Epithelial cell of esophagus (primary cell): ENCODE measurements at regions not wholly inside any gene's neighbourhood (a gene's known extent, or its start where the extent isn't known, plus 50 kb on each side); places are given as distances from the start of the nearest gene placed in this dataset.

Experiments used
- DNase-seq: peaks from one replicate; pipeline ENCODE4 v3.0.0; 2010; ENCODE audit warnings: low read depth
- H3K4me3 ChIP-seq: 2 replicates; pipeline ENCODE4 v1.5.1; 2011; ENCODE audit warnings: mild to moderate bottlenecking, low read length, control low read depth
- CTCF ChIP-seq: IDR thresholded peaks from 2 replicates; pipeline ENCODE4 v1.5.1; 2011; ENCODE audit warnings: low read depth, mild to moderate bottlenecking, low read length, control low read depth, inconsistent platforms; ENCODE audit not compliant: insufficient read depth; ENCODE audit errors: missing control alignments

GRCh38 chr5:121313886-121314285 lies 537.8 kb upstream of the FTMT start:
- H3K4me3 ChIP-seq = no peak overlapping the region
- no peak for DNase-seq
- TF ChIP-seq CTCF = no peak

DNA sequence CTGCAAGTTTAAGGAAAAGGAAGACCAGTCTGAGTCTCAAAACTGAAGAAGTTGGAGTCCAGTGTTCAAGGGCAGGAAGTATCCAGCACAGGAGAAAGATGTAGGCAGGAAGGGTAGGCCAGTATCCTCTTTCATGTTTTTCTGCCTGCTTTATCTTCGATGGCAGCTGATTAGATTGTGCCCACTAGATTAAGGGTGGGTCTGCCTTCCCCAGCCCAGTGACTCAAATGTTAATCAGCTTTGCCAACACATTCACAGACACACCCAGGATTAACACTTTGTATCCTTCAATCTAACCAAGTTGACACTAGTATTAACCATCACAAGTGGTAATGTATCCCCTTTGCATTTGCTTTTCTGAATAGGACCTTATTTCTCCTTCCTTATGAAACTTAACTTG lies 535.9 kb upstream of the FTMT start:
- peak; percentile 62 for DNase-seq
- no peak for TF ChIP-seq CTCF
- no peak overlapping the region for H3K4me3 ChIP-seq

DNA sequence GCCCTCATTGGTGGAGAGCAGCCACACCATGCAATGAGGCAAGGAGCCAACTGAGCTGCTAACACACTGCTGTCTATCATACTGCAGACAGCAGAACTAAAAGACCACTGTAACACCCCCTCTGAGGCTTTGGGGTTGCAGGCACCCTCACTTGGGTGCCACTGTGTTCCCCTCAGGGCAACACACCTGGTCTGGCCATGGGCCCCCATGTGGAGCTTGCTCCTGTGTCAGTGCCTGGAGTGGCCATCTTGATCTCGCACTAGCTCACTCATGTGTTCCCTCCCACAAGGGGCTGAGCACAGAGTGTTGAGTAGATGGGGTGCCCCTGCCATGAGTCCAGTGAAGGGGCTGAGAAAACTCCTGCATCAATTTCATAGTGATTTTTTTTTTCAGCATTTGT lies 532.4 kb upstream of the FTMT start:
- TF ChIP-seq CTCF = no peak
- no peak overlapping the region for H3K4me3 ChIP-seq
- no peak for DNase-seq

DNA sequence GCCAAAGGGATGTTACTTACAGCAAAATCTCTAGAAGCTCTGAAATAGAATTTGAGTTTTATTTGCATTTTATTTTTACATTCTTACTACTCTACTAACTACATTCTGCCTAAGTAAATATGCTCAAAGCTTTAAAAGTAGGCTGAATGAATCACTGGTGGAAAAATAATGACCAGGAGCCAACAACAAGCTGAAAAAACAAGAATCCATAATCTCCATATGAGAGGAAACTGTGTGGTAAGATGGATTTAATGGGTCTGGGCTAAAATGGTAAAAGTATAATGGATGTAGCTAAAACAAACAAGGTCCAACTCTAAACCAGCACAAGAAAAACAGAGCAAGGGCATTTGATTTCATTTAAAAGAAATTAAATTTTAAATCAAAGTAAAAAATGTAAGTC lies 525.8 kb upstream of the FTMT start:
- DNase-seq = no peak
- no peak for TF ChIP-seq CTCF
- no peak overlapping the region for H3K4me3 ChIP-seq

GRCh38 chr5:121350181-121350930 lies 501.3 kb upstream of the FTMT start:
- H3K4me3 ChIP-seq = no peak overlapping the region
- DNase-seq = peak; percentile 57
- no peak for TF ChIP-seq CTCF

- H3K4me3 ChIP-seq = no peak overlapping the region
- no peak for TF ChIP-seq CTCF
- peak; percentile 76 for DNase-seq
These were observed 485.2 kb upstream of the FTMT start for GRCh38 chr5:121366515-121366914.

DNA sequence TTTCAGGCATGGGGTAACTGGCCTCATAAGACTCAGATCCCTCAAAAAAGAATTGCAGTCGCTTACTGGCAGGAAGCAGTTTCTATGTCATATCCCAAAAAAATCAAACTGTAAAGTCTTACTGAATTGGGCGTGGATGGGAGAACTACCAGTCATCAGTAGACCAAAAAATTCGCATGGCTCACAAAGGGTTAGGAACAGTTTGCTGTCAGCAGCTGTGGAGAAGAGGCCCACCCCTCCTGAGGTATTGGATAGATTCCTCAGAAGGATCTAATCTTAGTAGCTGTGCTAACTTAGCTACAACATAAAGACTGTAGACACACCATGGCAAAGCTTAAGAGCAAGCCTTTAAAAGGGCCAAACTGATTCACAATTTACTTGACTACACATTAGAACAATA lies 478.3 kb upstream of the FTMT start:
- no peak for DNase-seq
- no peak overlapping the region for H3K4me3 ChIP-seq
- TF ChIP-seq CTCF = no peak
